Neural crest cell (in vitro differentiated cells): ENCODE measurements at regions not wholly inside any gene's neighbourhood (a gene's known extent, or its start where the extent isn't known, plus 50 kb on each side); places are given as distances from the start of the nearest gene placed in this dataset.

Source experiments
- DNase-seq: peaks from one replicate; pipeline ENCODE4 v3.0.0; 2021; ENCODE audit warnings: low read depth, mixed read lengths, low spot score
- H3K27ac Mint-ChIP-seq: one replicate; pipeline ENCODE4 v1.8.0; 2021; ENCODE audit warnings: mild to moderate bottlenecking, mixed read lengths; ENCODE audit not compliant: unreplicated experiment
- H3K27me3 Mint-ChIP-seq: 2 replicates; pipeline ENCODE4 v1.8.0; 2021; ENCODE audit warnings: low read depth, mild to moderate bottlenecking, mixed read lengths
- H3K36me3 Mint-ChIP-seq: 2 replicates; pipeline ENCODE4 v1.8.0; 2021; ENCODE audit warnings: low read depth, mild to moderate bottlenecking, mixed read lengths
- H3K4me1 Mint-ChIP-seq: 2 replicates; pipeline ENCODE4 v1.8.0; 2021; ENCODE audit warnings: mixed read lengths
- H3K4me3 Mint-ChIP-seq: one replicate; pipeline ENCODE4 v1.8.0; 2021; ENCODE audit warnings: mild to moderate bottlenecking, mixed read lengths
- H3K9me3 Mint-ChIP-seq: 2 replicates; pipeline ENCODE4 v1.8.0; 2021; ENCODE audit warnings: mixed read lengths
- TF ChIP-seq, protein P1 (sequence below): fragments of 200-600 bp; sonication (generic); conservative IDR thresholded peaks from 2 replicates; pipeline ENCODE4 v1.5.0; 2021; ENCODE audit warnings: antibody characterized with exemption, mild to moderate bottlenecking

DNA sequence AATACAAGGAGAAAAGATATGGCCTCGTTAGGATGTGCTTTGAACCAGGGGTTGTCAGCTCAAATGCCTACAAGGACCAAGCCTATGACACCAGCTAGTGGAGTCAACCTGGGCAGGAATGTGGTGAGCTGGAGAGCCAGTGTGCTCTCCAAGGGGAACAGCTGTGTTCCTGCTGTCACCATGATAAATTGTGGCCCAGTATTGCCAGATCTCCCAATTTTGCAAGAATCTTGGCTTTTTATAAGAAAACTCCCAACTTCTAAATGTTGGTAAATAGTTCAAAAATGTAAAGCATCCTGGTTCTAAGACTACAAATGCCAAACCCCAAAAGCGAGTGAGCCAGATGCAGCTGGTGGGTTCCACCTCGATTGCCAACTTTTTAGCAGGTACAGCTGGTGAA lies 391.1 kb downstream of the PLPP3 start:
- peaks cover 47% of the 10 kb centered on the region for H3K4me1 Mint-ChIP-seq
- H3K27me3 Mint-ChIP-seq: no peaks in the 10 kb centered on the region
- no peak overlapping the region for H3K27ac Mint-ChIP-seq
- DNase-seq: no peak
- no peaks in the 10 kb centered on the region for H3K36me3 Mint-ChIP-seq
- no peak overlapping the region for H3K4me3 Mint-ChIP-seq
- TF ChIP-seq, protein P1, sequence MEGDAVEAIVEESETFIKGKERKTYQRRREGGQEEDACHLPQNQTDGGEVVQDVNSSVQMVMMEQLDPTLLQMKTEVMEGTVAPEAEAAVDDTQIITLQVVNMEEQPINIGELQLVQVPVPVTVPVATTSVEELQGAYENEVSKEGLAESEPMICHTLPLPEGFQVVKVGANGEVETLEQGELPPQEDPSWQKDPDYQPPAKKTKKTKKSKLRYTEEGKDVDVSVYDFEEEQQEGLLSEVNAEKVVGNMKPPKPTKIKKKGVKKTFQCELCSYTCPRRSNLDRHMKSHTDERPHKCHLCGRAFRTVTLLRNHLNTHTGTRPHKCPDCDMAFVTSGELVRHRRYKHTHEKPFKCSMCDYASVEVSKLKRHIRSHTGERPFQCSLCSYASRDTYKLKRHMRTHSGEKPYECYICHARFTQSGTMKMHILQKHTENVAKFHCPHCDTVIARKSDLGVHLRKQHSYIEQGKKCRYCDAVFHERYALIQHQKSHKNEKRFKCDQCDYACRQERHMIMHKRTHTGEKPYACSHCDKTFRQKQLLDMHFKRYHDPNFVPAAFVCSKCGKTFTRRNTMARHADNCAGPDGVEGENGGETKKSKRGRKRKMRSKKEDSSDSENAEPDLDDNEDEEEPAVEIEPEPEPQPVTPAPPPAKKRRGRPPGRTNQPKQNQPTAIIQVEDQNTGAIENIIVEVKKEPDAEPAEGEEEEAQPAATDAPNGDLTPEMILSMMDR: no peak
- no peaks in the 10 kb centered on the region for H3K9me3 Mint-ChIP-seq

DNA sequence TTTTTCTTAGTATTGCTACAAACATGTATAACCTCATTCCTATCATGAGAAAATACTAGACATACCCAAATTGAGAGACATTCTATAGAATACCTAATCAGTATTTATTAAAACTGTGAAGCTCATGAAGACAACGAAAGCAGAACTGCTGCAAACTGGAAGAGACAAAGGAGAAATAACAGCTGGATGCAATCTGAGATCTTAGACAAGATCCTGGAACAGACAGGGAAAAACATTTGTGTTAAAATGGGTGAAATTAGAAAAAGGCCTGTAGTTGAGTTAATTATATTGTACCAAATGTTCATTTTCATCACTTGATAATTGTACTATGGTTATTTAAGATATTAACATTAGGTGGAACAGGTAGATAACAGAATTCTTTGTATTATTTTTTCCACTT lies 392.0 kb downstream of the PLPP3 start:
- Mint-ChIP-seq H3K27ac (no peak overlapping the region), H3K4me1 (peaks cover 47% of the 10 kb centered on the region), H3K4me3 (no peak overlapping the region), H3K36me3 (no peaks in the 10 kb centered on the region), H3K27me3 (no peaks in the 10 kb centered on the region), H3K9me3 (no peaks in the 10 kb centered on the region)
- TF ChIP-seq, protein P1: no peak
- DNase-seq: no peak

DNA sequence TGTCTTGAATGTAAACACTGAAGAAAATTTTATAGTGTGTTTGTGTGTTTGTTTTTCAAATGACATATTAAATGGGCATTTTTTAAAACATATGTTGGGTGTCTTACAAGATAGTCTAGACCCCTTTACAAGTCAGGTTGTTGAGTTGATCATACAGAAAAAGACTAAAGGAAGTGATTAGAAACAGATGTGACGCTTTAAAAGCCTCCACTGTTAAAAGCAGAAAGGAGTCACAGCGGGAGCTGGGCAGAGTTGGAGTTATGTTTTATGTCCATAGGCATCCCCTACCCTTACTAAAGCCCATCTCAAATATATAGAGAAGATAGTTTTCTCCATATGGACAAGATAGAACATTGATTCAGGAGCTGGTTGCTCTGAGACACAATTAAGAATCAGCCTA lies 393.9 kb downstream of the PLPP3 start:
- peaks cover 31% of the 10 kb centered on the region for H3K4me1 Mint-ChIP-seq
- no peak overlapping the region for H3K27ac Mint-ChIP-seq
- TF ChIP-seq, protein P1: no peak
- H3K9me3 Mint-ChIP-seq: no peaks in the 10 kb centered on the region
- DNase-seq: no peak
- no peak overlapping the region for H3K4me3 Mint-ChIP-seq
- no peaks in the 10 kb centered on the region for H3K36me3 Mint-ChIP-seq
- no peaks in the 10 kb centered on the region for H3K27me3 Mint-ChIP-seq

DNA sequence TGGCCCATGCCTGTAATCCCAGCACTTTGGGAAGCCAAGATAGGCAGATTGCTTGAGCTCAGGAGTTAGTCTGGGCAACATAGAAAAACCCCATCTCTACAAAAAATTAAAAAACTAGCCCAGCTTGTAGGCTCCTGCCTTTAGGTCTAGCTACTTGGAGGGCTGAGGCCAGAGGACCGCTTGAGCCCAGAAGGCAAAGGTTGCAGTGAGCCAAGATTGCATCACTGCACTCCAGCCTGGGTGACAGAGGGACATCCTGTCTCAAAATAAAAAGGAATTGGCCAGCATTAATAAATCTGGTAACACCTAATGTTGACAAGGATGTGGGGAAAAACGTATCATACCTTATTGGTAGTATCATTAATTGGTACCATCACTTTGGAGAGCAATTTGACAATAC lies 396.2 kb downstream of the PLPP3 start:
- DNase-seq: no peak
- H3K4me1 Mint-ChIP-seq: peaks cover 10% of the 10 kb centered on the region
- no peaks in the 10 kb centered on the region for H3K27me3 Mint-ChIP-seq
- no peaks in the 10 kb centered on the region for H3K36me3 Mint-ChIP-seq
- H3K4me3 Mint-ChIP-seq: no peak overlapping the region
- TF ChIP-seq, protein P1: no peak
- H3K27ac Mint-ChIP-seq: no peak overlapping the region
- H3K9me3 Mint-ChIP-seq: no peaks in the 10 kb centered on the region

DNA sequence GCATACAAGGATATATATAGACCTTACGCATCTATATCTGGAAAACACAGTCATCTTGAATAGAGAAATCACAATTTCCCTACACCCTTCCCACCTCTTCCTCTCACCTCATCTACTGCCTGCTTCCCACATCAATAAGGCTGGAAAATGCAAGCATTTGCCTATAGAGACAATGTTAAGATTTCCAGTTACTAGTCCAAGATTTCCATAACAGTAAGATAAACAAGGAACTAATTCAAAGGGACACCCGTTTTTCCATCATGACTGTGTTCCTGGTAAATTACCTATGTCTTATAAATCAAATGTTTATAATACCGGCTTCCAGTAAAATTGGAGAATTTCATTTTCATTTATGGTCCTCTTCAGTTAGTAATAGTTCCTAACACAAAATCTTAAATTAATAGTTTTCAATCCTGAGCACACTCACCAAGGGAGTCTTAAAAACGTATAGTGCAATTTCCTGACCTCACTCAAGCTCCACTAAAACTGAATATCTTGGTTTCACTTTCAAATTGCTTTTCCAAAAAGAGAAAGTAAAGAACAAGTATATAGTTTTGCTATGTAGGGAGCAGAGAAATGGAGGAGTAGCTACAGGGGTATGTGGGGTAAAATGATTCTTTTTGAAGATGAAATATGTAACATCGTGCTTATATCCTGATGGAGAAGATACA lies 398.7 kb downstream of the PLPP3 start:
- DNase-seq: no peak
- Mint-ChIP-seq H3K4me3 (no peak overlapping the region), H3K27me3 (no peaks in the 10 kb centered on the region), H3K9me3 (no peaks in the 10 kb centered on the region), H3K36me3 (no peaks in the 10 kb centered on the region), H3K27ac (no peak overlapping the region), H3K4me1 (peaks cover 4% of the 10 kb centered on the region)
- TF ChIP-seq, protein P1: no peak
